Activated T-cell treated with anti-CD3 and anti-CD28 coated beads for 48 hours (primary cell): ENCODE measurements at regions not wholly inside any gene's neighbourhood (a gene's known extent, or its start where the extent isn't known, plus 50 kb on each side); places are given as distances from the start of the nearest gene placed in this dataset.

ENCODE experiments used
- DNase-seq: peaks from one replicate; pipeline ENCODE4 v3.0.0-alpha.2; 2020; ENCODE audit warnings: low read depth

- no peak for DNase-seq
These were observed 115.0 kb downstream of the RIPK4 start for GRCh38 chr21:41651830-41652229.

- no peak for DNase-seq
These were observed 115.4 kb downstream of the RIPK4 start for GRCh38 chr21:41651406-41651805.

- DNase-seq: no peak
These were observed 116.2 kb downstream of the RIPK4 start for GRCh38 chr21:41650526-41651145.

- DNase-seq: no peak
These were observed 118.2 kb downstream of the RIPK4 start for GRCh38 chr21:41648591-41649031.

GRCh38 chr21:41647806-41648561, 118.9 kb downstream of the RIPK4 start:
- no peak for DNase-seq

GRCh38 chr21:41643246-41643966, 123.4 kb downstream of the RIPK4 start:
- no peak for DNase-seq

GRCh38 chr21:41641821-41642701, 124.8 kb downstream of the RIPK4 start:
- DNase-seq: no peak

GRCh38 chr21:41641510-41641815, 125.4 kb downstream of the RIPK4 start:
- no peak for DNase-seq

GRCh38 chr21:41640748-41641509, 125.9 kb downstream of the RIPK4 start:
- no peak for DNase-seq

- DNase-seq: no peak
These were observed 127.1 kb downstream of the RIPK4 start for GRCh38 chr21:41639766-41640165.

- DNase-seq: no peak
These were observed 127.5 kb downstream of the RIPK4 start for GRCh38 chr21:41639336-41639735.

GRCh38 chr21:41638201-41638790, 128.6 kb downstream of the RIPK4 start:
- DNase-seq: no peak

- DNase-seq: no peak
These were observed 129.0 kb upstream of the TMPRSS2 start for GRCh38 chr21:41636636-41637630.

- no peak for DNase-seq
These were observed 127.9 kb upstream of the TMPRSS2 start for GRCh38 chr21:41635874-41636273.

- no peak for DNase-seq
These were observed 126.9 kb upstream of the TMPRSS2 start for GRCh38 chr21:41634858-41635257.

- DNase-seq: no peak
These were observed 126.3 kb upstream of the TMPRSS2 start for GRCh38 chr21:41634211-41634694.

GRCh38 chr21:41633627-41634026, 125.7 kb upstream of the TMPRSS2 start:
- DNase-seq: no peak

- no peak for DNase-seq
These were observed 125.0 kb upstream of the TMPRSS2 start for GRCh38 chr21:41632748-41633475.
